K562 (cell line): ENCODE measurements at regions not wholly inside any gene's neighbourhood (a gene's known extent, or its start where the extent isn't known, plus 50 kb on each side); places are given as distances from the start of the nearest gene placed in this dataset.

Experiments
- ARID3A ChIP-seq: IDR thresholded peaks from 2 replicates; pipeline ENCODE4 v1.6.1; 2012; ENCODE audit warnings: low read depth, low read length, improper control_type of control experiment, borderline replicate concordance
- BRF1 ChIP-seq: IDR thresholded peaks from 3 replicates; pipeline ENCODE4 v1.6.1; 2011; ENCODE audit warnings: borderline replicate concordance, mild to moderate bottlenecking; ENCODE audit not compliant: insufficient read length; ENCODE audit errors: extremely low read depth
- PML ChIP-seq: IDR thresholded peaks from 2 replicates; pipeline ENCODE4 v1.6.1; 2012; ENCODE audit warnings: low read length, inconsistent platforms
- POLR2AphosphoS2 ChIP-seq: IDR thresholded peaks from 2 replicates; pipeline ENCODE4 v1.6.1; 2012; ENCODE audit warnings: low read length, improper control_type of control experiment
- RAD21 ChIP-seq, 2 experiments: fragments of 250-450 bp in 1 of 2; fragments of 450-650 bp in 1 of 2; sonication (Bioruptor Pico) in 1 of 2; formaldehyde crosslinking in 1 of 2; IDR thresholded peaks in 1 of 2; conservative IDR thresholded peaks in 1 of 2; 2 replicates each; pipeline versions ENCODE4 v1.4.0 to v1.8.0; 2020 to 2022; ENCODE audit warnings: mild to moderate bottlenecking in 2 of 2, moderate library complexity in 1 of 2
- RFX7 ChIP-seq: fragments of 250-450 bp; sonication (Bioruptor Pico); IDR thresholded peaks from 2 replicates; pipeline ENCODE4 v1.5.1; 2021; ENCODE audit warnings: mild to moderate bottlenecking
- SP1 ChIP-seq: sonication (generic); formaldehyde crosslinking; IDR thresholded peaks from 2 replicates; pipeline ENCODE4 v1.8.1; 2022; ENCODE audit warnings: mild to moderate bottlenecking, missing genetic modification reagents
- SPI1 ChIP-seq: IDR thresholded peaks from 2 replicates; pipeline ENCODE4 v1.6.1; 2011; ENCODE audit warnings: low read depth, low read length, control low read depth, borderline replicate concordance
- SRF ChIP-seq, 2 experiments: fragments of 250-450, 450-650 bp in 1 of 2; sonication (Bioruptor Pico) in 1 of 2; sonication (generic) in 1 of 2; formaldehyde crosslinking; IDR thresholded peaks; 2 replicates each; pipeline versions ENCODE4 v1.5.0 to v1.5.1; 2020 to 2022; ENCODE audit warnings: mild to moderate bottlenecking in 1 of 2, missing genetic modification reagents in 1 of 2
- USF2 ChIP-seq: sonication (generic); formaldehyde crosslinking; IDR thresholded peaks from 2 replicates; pipeline ENCODE4 v1.5.0; 2020; ENCODE audit warnings: missing genetic modification reagents
- ZNF76 ChIP-seq: fragments of 250-450 bp; sonication (Bioruptor Pico); IDR thresholded peaks from 2 replicates; pipeline ENCODE4 v1.4.0; 2020; ENCODE audit warnings: mild to moderate bottlenecking, moderate library complexity, borderline replicate concordance
- TF ChIP-seq, protein P1 (sequence below): sonication (generic); formaldehyde crosslinking; IDR thresholded peaks from 2 replicates; pipeline ENCODE4 v1.8.1; 2023; ENCODE audit warnings: mild to moderate bottlenecking, missing genetic modification reagents, moderate library complexity
- TF ChIP-seq, protein P2 (sequence below), 2 experiments: fragments of 450-650 bp in 1 of 2; IDR thresholded peaks; 2 replicates each; pipeline ENCODE4 v1.6.1; 2011 to 2017; ENCODE audit warnings: low read depth in 2 of 2, antibody characterized with exemption in 1 of 2, borderline replicate concordance in 1 of 2, low read length in 1 of 2, mild to moderate bottlenecking in 1 of 2, mixed read lengths in 1 of 2; ENCODE audit not compliant: control insufficient read depth in 1 of 2

GRCh38 chr12:91331371-91331770 is 148.8 kb upstream of the DCN start:
- TF ChIP-seq USF2 (CRISPR knock-in tag) = no peak
- TF ChIP-seq SRF (CRISPR knock-in tag; IDR thresholded peaks at IDR 0.05) = no peak
- TF ChIP-seq RAD21 (CRISPR knock-in tag; conservative IDR thresholded peaks at IDR 0.05 in 1 of 2, IDR thresholded peaks at IDR 0.05 in 1 of 2) = no peak
- TF ChIP-seq ARID3A = no peak
- no peak for TF ChIP-seq POLR2AphosphoS2
- TF ChIP-seq, protein P1, sequence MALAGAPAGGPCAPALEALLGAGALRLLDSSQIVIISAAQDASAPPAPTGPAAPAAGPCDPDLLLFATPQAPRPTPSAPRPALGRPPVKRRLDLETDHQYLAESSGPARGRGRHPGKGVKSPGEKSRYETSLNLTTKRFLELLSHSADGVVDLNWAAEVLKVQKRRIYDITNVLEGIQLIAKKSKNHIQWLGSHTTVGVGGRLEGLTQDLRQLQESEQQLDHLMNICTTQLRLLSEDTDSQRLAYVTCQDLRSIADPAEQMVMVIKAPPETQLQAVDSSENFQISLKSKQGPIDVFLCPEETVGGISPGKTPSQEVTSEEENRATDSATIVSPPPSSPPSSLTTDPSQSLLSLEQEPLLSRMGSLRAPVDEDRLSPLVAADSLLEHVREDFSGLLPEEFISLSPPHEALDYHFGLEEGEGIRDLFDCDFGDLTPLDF = no peak
- TF ChIP-seq ZNF76 = no peak
- TF ChIP-seq, protein P2, sequence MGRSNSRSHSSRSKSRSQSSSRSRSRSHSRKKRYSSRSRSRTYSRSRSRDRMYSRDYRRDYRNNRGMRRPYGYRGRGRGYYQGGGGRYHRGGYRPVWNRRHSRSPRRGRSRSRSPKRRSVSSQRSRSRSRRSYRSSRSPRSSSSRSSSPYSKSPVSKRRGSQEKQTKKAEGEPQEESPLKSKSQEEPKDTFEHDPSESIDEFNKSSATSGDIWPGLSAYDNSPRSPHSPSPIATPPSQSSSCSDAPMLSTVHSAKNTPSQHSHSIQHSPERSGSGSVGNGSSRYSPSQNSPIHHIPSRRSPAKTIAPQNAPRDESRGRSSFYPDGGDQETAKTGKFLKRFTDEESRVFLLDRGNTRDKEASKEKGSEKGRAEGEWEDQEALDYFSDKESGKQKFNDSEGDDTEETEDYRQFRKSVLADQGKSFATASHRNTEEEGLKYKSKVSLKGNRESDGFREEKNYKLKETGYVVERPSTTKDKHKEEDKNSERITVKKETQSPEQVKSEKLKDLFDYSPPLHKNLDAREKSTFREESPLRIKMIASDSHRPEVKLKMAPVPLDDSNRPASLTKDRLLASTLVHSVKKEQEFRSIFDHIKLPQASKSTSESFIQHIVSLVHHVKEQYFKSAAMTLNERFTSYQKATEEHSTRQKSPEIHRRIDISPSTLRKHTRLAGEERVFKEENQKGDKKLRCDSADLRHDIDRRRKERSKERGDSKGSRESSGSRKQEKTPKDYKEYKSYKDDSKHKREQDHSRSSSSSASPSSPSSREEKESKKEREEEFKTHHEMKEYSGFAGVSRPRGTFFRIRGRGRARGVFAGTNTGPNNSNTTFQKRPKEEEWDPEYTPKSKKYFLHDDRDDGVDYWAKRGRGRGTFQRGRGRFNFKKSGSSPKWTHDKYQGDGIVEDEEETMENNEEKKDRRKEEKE (IDR thresholded peaks at IDR 0.05; ENCODE audit: borderline replicate concordance in 1 of 2, control insufficient read depth in 1 of 2, low read depth in 2 of 2, low read length in 1 of 2) = no peak
- no peak for TF ChIP-seq PML
- no peak for TF ChIP-seq SP1 (CRISPR knock-in tag)
- TF ChIP-seq SPI1 = no peak
- no peak for TF ChIP-seq RFX7
- no peak for TF ChIP-seq BRF1
